ENCODE measurements at regions not wholly inside any gene's neighbourhood (a gene's known extent, or its start where the extent isn't known, plus 50 kb on each side); places are given as distances from the start of the nearest gene placed in this dataset.
A peak's percentile ranks its signal among the peaks of the same experiment; 100 is the strongest.

DNA sequence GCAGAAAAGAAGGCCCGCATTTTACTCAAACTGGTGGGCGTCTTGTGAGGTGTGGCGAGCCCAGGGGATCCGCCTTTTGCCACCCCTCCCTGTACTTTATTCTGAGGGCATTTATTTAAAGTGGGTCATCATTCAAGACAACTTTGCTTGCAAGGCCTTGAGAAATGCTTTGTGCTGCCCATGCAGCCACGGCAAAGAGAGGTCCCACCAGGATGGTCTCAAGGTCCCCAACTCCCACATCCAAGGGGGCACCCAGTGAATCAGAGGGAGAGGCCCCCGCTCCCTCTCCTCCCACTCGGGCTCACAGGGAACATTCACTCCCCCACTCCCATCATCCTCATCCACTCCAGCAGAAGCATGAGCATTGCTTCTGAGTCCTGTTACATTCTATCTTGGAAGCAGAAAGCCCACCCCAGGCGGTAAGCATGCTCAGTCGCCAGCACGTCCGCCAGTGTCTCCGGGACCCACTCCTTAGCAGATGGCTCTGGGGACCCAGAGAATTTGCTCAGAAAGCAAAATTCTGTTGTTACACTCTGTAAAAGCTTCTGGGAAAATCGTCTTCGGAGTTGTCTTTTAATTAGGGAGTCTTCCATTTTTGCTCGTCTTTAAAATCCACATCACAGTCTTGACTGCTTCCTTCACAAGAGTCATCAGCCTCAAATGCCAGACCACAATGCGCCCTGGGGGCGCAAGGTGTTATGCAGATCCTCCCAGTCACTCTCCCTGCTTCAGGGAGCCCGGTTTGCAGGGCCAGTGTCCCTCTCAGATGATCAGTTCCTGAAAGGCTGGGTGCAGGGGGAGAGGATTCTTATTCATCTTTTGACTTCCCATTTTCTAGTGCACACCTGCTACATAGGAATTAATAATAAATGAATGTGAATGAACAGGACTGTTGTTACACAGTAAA is 99.4 kb upstream of the NCK2 start:
- Mint-ChIP-seq H3K4me3 (no peak overlapping the region), H3K9me3 (no peaks in the 10 kb centered on the region), H3K27ac (no peak overlapping the region), H3K27me3 (ENCODE audit: insufficient read depth) (peaks cover 50% of the 10 kb centered on the region), H3K4me1 (ENCODE audit: low read depth) (peaks cover 15% of the 10 kb centered on the region), H3K36me3 (ENCODE audit: low read depth) (no peaks in the 10 kb centered on the region)
- TF ChIP-seq, protein P1, sequence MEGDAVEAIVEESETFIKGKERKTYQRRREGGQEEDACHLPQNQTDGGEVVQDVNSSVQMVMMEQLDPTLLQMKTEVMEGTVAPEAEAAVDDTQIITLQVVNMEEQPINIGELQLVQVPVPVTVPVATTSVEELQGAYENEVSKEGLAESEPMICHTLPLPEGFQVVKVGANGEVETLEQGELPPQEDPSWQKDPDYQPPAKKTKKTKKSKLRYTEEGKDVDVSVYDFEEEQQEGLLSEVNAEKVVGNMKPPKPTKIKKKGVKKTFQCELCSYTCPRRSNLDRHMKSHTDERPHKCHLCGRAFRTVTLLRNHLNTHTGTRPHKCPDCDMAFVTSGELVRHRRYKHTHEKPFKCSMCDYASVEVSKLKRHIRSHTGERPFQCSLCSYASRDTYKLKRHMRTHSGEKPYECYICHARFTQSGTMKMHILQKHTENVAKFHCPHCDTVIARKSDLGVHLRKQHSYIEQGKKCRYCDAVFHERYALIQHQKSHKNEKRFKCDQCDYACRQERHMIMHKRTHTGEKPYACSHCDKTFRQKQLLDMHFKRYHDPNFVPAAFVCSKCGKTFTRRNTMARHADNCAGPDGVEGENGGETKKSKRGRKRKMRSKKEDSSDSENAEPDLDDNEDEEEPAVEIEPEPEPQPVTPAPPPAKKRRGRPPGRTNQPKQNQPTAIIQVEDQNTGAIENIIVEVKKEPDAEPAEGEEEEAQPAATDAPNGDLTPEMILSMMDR (IDR thresholded peaks at IDR 0.05), result no peak
- no peak for DNase-seq

DNA sequence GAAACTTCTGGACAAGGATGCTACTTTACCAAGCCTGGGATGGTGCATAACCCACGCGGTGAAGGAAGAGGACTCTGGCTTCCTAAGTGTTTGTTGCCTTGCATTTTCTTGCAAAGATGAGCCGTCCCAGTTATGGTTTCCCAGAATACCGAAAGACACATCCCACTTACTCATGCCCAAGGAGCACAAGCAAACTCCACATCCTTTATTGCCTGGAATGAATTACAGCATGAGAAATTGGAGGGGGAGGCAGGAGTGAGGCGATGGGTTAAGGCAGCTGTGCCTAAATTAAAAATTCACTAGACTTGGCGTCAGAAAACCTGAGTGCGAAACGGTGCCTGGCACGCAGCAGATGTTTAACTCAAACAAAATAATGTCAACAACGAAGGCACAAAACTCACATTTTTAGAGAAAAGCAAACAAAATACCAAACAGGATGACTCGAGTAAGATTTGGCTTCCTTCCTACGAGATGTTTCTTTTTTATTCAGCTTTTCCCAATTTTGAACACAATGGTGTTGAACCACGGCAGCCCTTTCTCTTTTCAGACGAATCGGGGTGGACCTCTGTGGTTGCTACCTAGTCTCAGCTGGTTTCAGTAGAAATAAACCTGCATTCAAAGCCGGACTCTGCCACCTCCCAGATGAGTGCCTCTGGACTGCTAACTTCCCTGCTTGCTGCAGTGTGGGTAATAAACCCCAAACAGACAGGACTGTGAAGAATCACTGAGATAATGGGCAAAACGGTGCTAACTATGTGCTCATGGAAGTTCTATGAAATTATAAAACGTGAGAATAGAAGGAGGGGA is 100.3 kb upstream of the NCK2 start:
- Mint-ChIP-seq H3K4me3 (peak overlapping the region; percentile 16; the same call in 1 of the 2 replicates), H3K4me1 (ENCODE audit: low read depth) (peaks cover 15% of the 10 kb centered on the region), H3K27ac (no peak overlapping the region), H3K36me3 (ENCODE audit: low read depth) (no peaks in the 10 kb centered on the region), H3K9me3 (no peaks in the 10 kb centered on the region), H3K27me3 (ENCODE audit: insufficient read depth) (peaks cover 50% of the 10 kb centered on the region)
- DNase-seq, result no peak
- TF ChIP-seq, protein P1 (IDR thresholded peaks at IDR 0.05), result no peak

DNA sequence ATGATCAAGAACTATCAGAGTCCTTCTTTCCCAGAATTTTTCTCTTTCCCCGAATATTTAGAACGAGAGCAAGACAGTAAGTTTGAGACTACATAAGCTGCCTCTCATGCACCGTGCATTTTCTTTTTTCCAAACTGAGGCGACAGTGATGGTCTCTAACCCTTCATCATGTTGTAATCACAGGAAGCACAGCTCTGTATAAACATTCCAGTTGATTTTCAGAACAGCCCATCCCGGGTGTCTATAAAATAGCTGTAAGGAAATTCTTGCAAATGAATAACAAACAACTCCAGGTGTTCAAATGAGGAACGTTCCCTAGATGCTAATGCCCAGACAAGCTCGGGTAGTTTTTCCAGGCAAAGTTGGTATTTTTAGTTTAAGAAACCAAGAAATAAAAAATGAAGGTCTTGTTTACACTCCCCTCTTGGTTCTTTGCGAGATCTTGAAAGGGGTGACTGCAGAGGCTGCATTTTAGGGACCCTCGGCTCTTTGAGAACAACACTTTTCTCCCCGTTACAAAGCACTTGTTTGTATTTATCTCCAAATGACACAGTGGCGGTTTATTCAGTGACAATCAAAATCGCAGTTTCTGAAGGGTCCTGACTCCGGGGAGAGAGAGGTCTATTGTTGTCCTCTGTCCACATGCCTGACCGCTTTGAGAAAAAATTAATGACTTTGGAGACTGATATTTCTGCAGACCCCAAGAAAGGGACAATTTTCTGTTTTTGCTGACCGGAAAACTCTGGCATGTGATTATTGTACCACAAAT is 101.1 kb upstream of the NCK2 start:
- H3K9me3 Mint-ChIP-seq, result no peaks in the 10 kb centered on the region
- H3K4me3 Mint-ChIP-seq, result peak overlapping the region; percentile 16; the same call in 1 of the 2 replicates
- TF ChIP-seq, protein P1 (IDR thresholded peaks at IDR 0.05), result no peak
- H3K4me1 Mint-ChIP-seq (ENCODE audit: low read depth), result peaks cover 15% of the 10 kb centered on the region
- no peak overlapping the region for H3K27ac Mint-ChIP-seq
- no peak for DNase-seq
- H3K36me3 Mint-ChIP-seq (ENCODE audit: low read depth), result no peaks in the 10 kb centered on the region
- peaks cover 50% of the 10 kb centered on the region for H3K27me3 Mint-ChIP-seq (ENCODE audit: insufficient read depth)

DNA sequence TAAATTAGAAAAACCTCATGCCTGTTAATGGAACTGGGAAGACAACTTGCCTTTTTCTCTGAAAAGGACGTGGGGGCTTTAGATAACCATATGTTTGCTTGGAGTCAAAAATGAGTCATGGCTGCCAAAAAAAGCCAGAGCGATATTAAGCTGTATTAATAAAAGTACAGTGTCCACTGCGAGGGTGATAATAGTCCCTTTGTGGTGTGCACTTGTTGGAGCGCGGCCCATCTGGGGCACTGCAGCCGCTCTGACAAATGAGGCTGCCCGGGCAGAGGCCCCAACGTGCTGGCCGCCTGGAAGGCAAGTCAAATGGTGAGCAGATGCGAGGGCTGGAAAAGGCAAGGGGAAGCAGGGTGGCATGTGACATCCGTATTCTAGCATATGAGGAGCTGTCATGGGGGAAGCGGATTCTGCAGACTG is 103.3 kb upstream of the NCK2 start:
- Mint-ChIP-seq H3K36me3 (ENCODE audit: low read depth) (no peaks in the 10 kb centered on the region), H3K27ac (no peak overlapping the region), H3K4me1 (ENCODE audit: low read depth) (peaks cover 15% of the 10 kb centered on the region), H3K9me3 (no peaks in the 10 kb centered on the region), H3K4me3 (no peak overlapping the region), H3K27me3 (ENCODE audit: insufficient read depth) (peaks cover 44% of the 10 kb centered on the region)
- TF ChIP-seq, protein P1 (IDR thresholded peaks at IDR 0.05), result no peak
- no peak for DNase-seq

DNA sequence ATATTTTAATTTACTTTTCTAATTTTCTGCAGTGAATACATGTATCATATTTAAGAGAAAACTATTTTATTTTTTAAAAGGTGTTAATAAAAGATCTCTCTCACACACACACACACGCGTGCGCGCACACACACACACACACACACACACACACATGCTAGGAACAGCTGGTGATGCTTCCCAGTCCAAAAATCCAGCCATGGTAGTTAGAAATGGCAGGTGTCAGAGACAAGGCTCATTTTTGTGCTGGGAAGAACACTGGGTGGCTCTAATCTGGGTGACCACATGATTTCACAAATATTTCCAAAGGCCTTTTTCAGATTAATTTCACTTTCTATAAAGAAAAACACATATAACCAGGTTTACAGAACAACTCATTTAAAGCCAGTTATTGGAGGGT is 104.5 kb upstream of the NCK2 start:
- Mint-ChIP-seq H3K4me1 (ENCODE audit: low read depth) (peaks cover 15% of the 10 kb centered on the region), H3K36me3 (ENCODE audit: low read depth) (no peaks in the 10 kb centered on the region), H3K9me3 (no peaks in the 10 kb centered on the region), H3K27me3 (ENCODE audit: insufficient read depth) (peaks cover 49% of the 10 kb centered on the region), H3K27ac (no peak overlapping the region), H3K4me3 (no peak overlapping the region)
- TF ChIP-seq, protein P1 (IDR thresholded peaks at IDR 0.05), result no peak
- DNase-seq, result no peak
